ENCODE measurements at regions not wholly inside any gene's neighbourhood (a gene's known extent, or its start where the extent isn't known, plus 50 kb on each side); places are given as distances from the start of the nearest gene placed in this dataset.

- H3K79me1 ChIP-seq (ENCODE audit: low read depth, low read length) = no peaks in the 10 kb centered on the region
- no peak overlapping the region for H3K4me2 ChIP-seq (ENCODE audit: insufficient read depth in 1 of 2, low read depth in 2 of 2, low read length in 2 of 2)
- no peak overlapping the region for H3K27ac ChIP-seq (ENCODE audit: low read depth, low read length)
- H2AK5ac ChIP-seq (ENCODE audit: low read depth, low read length) = no peak overlapping the region
- H3K36me3 ChIP-seq (ENCODE audit: control insufficient read depth in 2 of 4, insufficient read depth in 4 of 4, low read length in 3 of 4) = no peaks in the 10 kb centered on the region
- no peak overlapping the region for H3K9ac ChIP-seq (replicated peaks in 1 of 4; ENCODE audit: extremely low read depth in 1 of 4, low read depth in 3 of 4, low read length in 3 of 4)
- H4K91ac ChIP-seq (replicated peaks; ENCODE audit: insufficient read length, low read length) = no peak overlapping the region
- H4K20me1 ChIP-seq (replicated peaks in 1 of 2; ENCODE audit: control insufficient read depth in 1 of 2, insufficient read depth in 2 of 2, low read length in 2 of 2) = no peaks in the 10 kb centered on the region
- no peak overlapping the region for H2BK15ac ChIP-seq (ENCODE audit: low read length)
- no peaks in the 10 kb centered on the region for H3K4me1 ChIP-seq (replicated peaks in 1 of 4; ENCODE audit: control insufficient read depth in 3 of 4, insufficient read depth in 4 of 4, low read length in 3 of 4)
- no peak overlapping the region for H2BK120ac ChIP-seq (replicated peaks; ENCODE audit: low read depth, low read length)
- FAIRE-seq (no peak), DNase-seq (ENCODE audit: low read depth in 1 of 2, low spot score in 2 of 2) (no peak)
- no peak overlapping the region for H2BK20ac ChIP-seq (ENCODE audit: low read length)
- no peak overlapping the region for H3K56ac ChIP-seq (replicated peaks; ENCODE audit: insufficient read length, low read depth, low read length)
- no peak overlapping the region for H2BK12ac ChIP-seq (ENCODE audit: low read depth, low read length)
- H3K79me2 ChIP-seq (ENCODE audit: control insufficient read depth in 1 of 2, insufficient read depth in 2 of 2, low read length in 2 of 2) = no peaks in the 10 kb centered on the region
- H3K18ac ChIP-seq (ENCODE audit: extremely low read depth, low read length) = no peak overlapping the region
- H4K8ac ChIP-seq (ENCODE audit: extremely low read depth, insufficient read depth, low read length) = no peak overlapping the region
- H4K5ac ChIP-seq (ENCODE audit: insufficient read length, low read depth, low read length) = no peak overlapping the region
- no peak overlapping the region for H3K4ac ChIP-seq (replicated peaks; ENCODE audit: insufficient read length, low read depth, low read length)
- H3K23me2 ChIP-seq (ENCODE audit: low read depth, low read length) = no peaks in the 10 kb centered on the region
- no peaks in the 10 kb centered on the region for H3K9me3 ChIP-seq (ENCODE audit: insufficient read depth in 2 of 2, low read depth in 1 of 2, low read length in 1 of 2)
- no peak overlapping the region for H2AFZ ChIP-seq (ENCODE audit: low read length)
- ChIA-PET CTCF (ENCODE audit: partially characterized antibody) (no interaction called here), POLR2A (ENCODE audit: partially characterized antibody) (no interaction called here)
- no peak overlapping the region for H2BK5ac ChIP-seq (ENCODE audit: low read depth, low read length)
- no peaks in the 10 kb centered on the region for H3K27me3 ChIP-seq (replicated peaks in 1 of 4; ENCODE audit: control insufficient read depth in 3 of 4, extremely low read depth in 1 of 4, insufficient read depth in 3 of 4, low read length in 3 of 4)
- H3K14ac ChIP-seq (ENCODE audit: insufficient read length) = no peak overlapping the region
- 90% methylated on average over 4 of the region's 4 CpGs; no CpG with 5 or more reads in 1 of the 2 experiments for WGBS, 2 experiments (ENCODE audit: extremely low coverage in 1 of 2, insufficient coverage in 1 of 2, insufficient read length in 1 of 2, insufficient replicate concordance in 2 of 2, low coverage in 1 of 2, low lambda C conversion rate in 2 of 2, missing lambda C conversion rate in 1 of 2)
- H3K23ac ChIP-seq (ENCODE audit: insufficient read length) = no peak overlapping the region
- H3K4me3 ChIP-seq (ENCODE audit: extremely low read depth in 1 of 4, insufficient read depth in 2 of 4, low read depth in 3 of 4, low read length in 4 of 4) = no peak overlapping the region
- TF ChIP-seq NANOG (IDR thresholded peaks at IDR 0.05; ENCODE audit: insufficient read depth, low read depth, low read length, poor library complexity, severe bottlenecking) = no peak
- TF ChIP-seq GTF2F1 (IDR thresholded peaks at IDR 0.05; ENCODE audit: borderline replicate concordance, low read depth, low read length) = no peak
- TF ChIP-seq CREB1 (IDR thresholded peaks at IDR 0.05) = no peak
- TF ChIP-seq KDM1A (IDR thresholded peaks at IDR 0.05; ENCODE audit: borderline replicate concordance, low read length) = no peak
- no peak for TF ChIP-seq RNF2 (IDR thresholded peaks at IDR 0.05; ENCODE audit: borderline replicate concordance, low read depth, low read length, missing control alignments, poor library complexity, severe bottlenecking)
- TF ChIP-seq TBP (IDR thresholded peaks at IDR 0.05; ENCODE audit: low read depth, low read length) = no peak
- TF ChIP-seq HDAC6 (IDR thresholded peaks at IDR 0.05; ENCODE audit: low read depth, low read length) = no peak
- no peak for TF ChIP-seq SP1 (IDR thresholded peaks at IDR 0.05; ENCODE audit: low read depth, low read length)
- no peak for TF ChIP-seq EP300 (IDR thresholded peaks at IDR 0.05; ENCODE audit: borderline replicate concordance in 1 of 2, low read depth in 2 of 2, low read length in 2 of 2)
- no peak for TF ChIP-seq TCF12 (IDR thresholded peaks at IDR 0.05; ENCODE audit: low read depth, low read length)
- no peak for TF ChIP-seq GABPA (IDR thresholded peaks at IDR 0.05; ENCODE audit: borderline replicate concordance, insufficient read depth, low read length)
- TF ChIP-seq CBX5 (IDR thresholded peaks at IDR 0.05; ENCODE audit: low read depth, low read length) = no peak
- no peak for TF ChIP-seq EGR1 (IDR thresholded peaks at IDR 0.05; ENCODE audit: borderline replicate concordance, low read depth, low read length)
- no peak for TF ChIP-seq JUN (IDR thresholded peaks at IDR 0.05; ENCODE audit: low read depth, low read length)
- TF ChIP-seq CHD2 (IDR thresholded peaks at IDR 0.05; ENCODE audit: low read length) = no peak
Measured at GRCh38 chr4:125082729-125083417, 231.9 kb upstream of the FAT4 start.

All from H1 (cell line).